Uterus (tissue), 2 donors: ENCODE measurements at regions not wholly inside any gene's neighbourhood (a gene's known extent, or its start where the extent isn't known, plus 50 kb on each side); places are given as distances from the start of the nearest gene placed in this dataset.

Source experiments
- CTCF ChIP-seq, 4 experiments: fragments of 200-600 bp in 2 of 4; fragments of 450-650 bp in 2 of 4; sonication (generic) in 2 of 4; IDR thresholded peaks; one replicate each; pipeline ENCODE4 v1.5.1; 2016 to 2019; ENCODE audit warnings: antibody characterized with exemption in 4 of 4, mild to moderate bottlenecking in 2 of 4, moderate library complexity in 1 of 4
- POLR2A ChIP-seq, 2 donors: fragments of 450-650 bp; IDR thresholded peaks; one replicate each; pipeline ENCODE4 v1.6.1; 2016; ENCODE audit warnings: antibody characterized with exemption in 2 of 2, mild to moderate bottlenecking in 1 of 2, moderate library complexity in 1 of 2

- TF ChIP-seq CTCF (IDR thresholded peaks at IDR 0.05) (no peak), POLR2A (IDR thresholded peaks at IDR 0.05) (no peak)
Measured at GRCh38 chr3:25906132-25906906, 116.4 kb downstream of the OXSM start.
